Gastrocnemius medialis (tissue), 4 donors: ENCODE measurements at regions not wholly inside any gene's neighbourhood (a gene's known extent, or its start where the extent isn't known, plus 50 kb on each side); places are given as distances from the start of the nearest gene placed in this dataset.

Experiments
- POLR2A ChIP-seq, 2 donors: fragments of 450-650 bp; IDR thresholded peaks; one replicate each; pipeline ENCODE4 v1.6.1; 2017; ENCODE audit warnings: antibody characterized with exemption in 2 of 2, mild to moderate bottlenecking in 2 of 2, moderate library complexity in 2 of 2
- TF ChIP-seq, protein P1 (sequence below), 5 experiments: fragments of 450-650 bp in 3 of 5; fragments of 200-600 bp in 2 of 5; sonication (generic) in 2 of 5; IDR thresholded peaks in 4 of 5; conservative IDR thresholded peaks in 1 of 5; 1 replicate in 4 of 5; 2 replicates in 1 of 5; pipeline ENCODE4 v1.5.1; 2016 to 2019; ENCODE audit warnings: antibody characterized with exemption in 5 of 5, mild to moderate bottlenecking in 3 of 5, moderate library complexity in 3 of 5

DNA sequence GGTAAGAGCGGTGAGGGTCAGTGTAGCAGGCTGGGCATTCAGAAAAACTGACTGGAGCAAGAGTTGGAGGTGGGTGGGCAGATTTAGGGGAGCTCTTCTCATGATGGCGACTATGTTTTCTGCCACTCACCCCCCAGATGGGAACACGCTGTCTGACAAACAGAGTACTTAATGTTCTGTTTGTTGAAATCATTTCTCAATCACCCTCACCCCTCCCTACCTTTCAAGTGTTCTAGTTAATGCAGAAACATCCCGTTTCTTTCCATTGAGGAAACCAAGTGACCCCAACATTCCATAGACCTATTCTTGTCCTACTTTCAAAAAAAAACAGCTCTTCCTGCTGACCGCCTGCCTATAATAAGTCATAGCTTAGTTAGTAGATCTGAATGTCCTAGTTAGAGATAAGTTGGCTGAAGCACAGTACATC, 132.5 kb upstream of the NEDD9 start:
- TF ChIP-seq POLR2A (IDR thresholded peaks at IDR 0.05), result peak; percentile 17 to 38
- TF ChIP-seq, protein P1, sequence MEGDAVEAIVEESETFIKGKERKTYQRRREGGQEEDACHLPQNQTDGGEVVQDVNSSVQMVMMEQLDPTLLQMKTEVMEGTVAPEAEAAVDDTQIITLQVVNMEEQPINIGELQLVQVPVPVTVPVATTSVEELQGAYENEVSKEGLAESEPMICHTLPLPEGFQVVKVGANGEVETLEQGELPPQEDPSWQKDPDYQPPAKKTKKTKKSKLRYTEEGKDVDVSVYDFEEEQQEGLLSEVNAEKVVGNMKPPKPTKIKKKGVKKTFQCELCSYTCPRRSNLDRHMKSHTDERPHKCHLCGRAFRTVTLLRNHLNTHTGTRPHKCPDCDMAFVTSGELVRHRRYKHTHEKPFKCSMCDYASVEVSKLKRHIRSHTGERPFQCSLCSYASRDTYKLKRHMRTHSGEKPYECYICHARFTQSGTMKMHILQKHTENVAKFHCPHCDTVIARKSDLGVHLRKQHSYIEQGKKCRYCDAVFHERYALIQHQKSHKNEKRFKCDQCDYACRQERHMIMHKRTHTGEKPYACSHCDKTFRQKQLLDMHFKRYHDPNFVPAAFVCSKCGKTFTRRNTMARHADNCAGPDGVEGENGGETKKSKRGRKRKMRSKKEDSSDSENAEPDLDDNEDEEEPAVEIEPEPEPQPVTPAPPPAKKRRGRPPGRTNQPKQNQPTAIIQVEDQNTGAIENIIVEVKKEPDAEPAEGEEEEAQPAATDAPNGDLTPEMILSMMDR (IDR thresholded peaks at IDR 0.05 in 4 of 5, conservative IDR thresholded peaks at IDR 0.05 in 1 of 5), result no peak
